ENCODE measurements at regions not wholly inside any gene's neighbourhood (a gene's known extent, or its start where the extent isn't known, plus 50 kb on each side); places are given as distances from the start of the nearest gene placed in this dataset.
A peak's percentile ranks its signal among the peaks of the same experiment; 100 is the strongest.

GRCh38 chr13:50345804-50346203 is 330.6 kb downstream of the KCNRG start:
- Histone ChIP-seq H3K27me3 (ENCODE audit: insufficient read depth, low read length) (no peaks in the 10 kb centered on the region), H4K20me1 (ENCODE audit: insufficient read depth, low read length) (no peaks in the 10 kb centered on the region), H3K4me2 (ENCODE audit: low read length) (no peak overlapping the region), H2AFZ (ENCODE audit: low read depth, low read length) (no peak overlapping the region), H3K4me3 (ENCODE audit: insufficient read depth, low read depth, low read length) (no peak overlapping the region), H3K27ac (ENCODE audit: low read depth, low read length) (no peak overlapping the region), H3K9me3 (ENCODE audit: insufficient read depth, low read depth, low read length) (no peaks in the 10 kb centered on the region), H3K36me3 (ENCODE audit: insufficient read depth, low read length) (no peaks in the 10 kb centered on the region), H3K9ac (ENCODE audit: low read length) (no peak overlapping the region), H3K79me2 (ENCODE audit: insufficient read depth, low read length) (no peaks in the 10 kb centered on the region), H3K4me1 (ENCODE audit: insufficient read depth, low read length) (no peaks in the 10 kb centered on the region)
- TF ChIP-seq EZH2 (IDR thresholded peaks at IDR 0.05; ENCODE audit: insufficient read depth, low read length) (no peak), CTCF (IDR thresholded peaks at IDR 0.05; ENCODE audit: insufficient read depth, low read depth, low read length) (no peak)
- Mint-ChIP-seq H3K4me1 (ENCODE audit: low read depth, unreplicated experiment) (no peaks in the 10 kb centered on the region), H3K27ac (ENCODE audit: unreplicated experiment) (no peak overlapping the region), H3K4me3 (ENCODE audit: unreplicated experiment) (no peak overlapping the region), H3K36me3 (ENCODE audit: low read depth, unreplicated experiment) (no peaks in the 10 kb centered on the region), H3K9me3 (ENCODE audit: unreplicated experiment) (peaks cover 6% of the 10 kb centered on the region), H3K27me3 (ENCODE audit: low read depth, unreplicated experiment) (peaks cover 17% of the 10 kb centered on the region)
- no peak for DNase-seq (ENCODE audit: low read depth)
- FAIRE-seq = no peak

- Histone ChIP-seq H4K20me1 (ENCODE audit: insufficient read depth, low read length) (no peaks in the 10 kb centered on the region), H3K9me3 (ENCODE audit: insufficient read depth, low read depth, low read length) (no peaks in the 10 kb centered on the region), H3K4me1 (ENCODE audit: insufficient read depth, low read length) (peaks cover 7% of the 10 kb centered on the region), H3K36me3 (ENCODE audit: insufficient read depth, low read length) (no peaks in the 10 kb centered on the region), H2AFZ (ENCODE audit: low read depth, low read length) (no peak overlapping the region), H3K4me3 (ENCODE audit: insufficient read depth, low read depth, low read length) (no peak overlapping the region), H3K27me3 (ENCODE audit: insufficient read depth, low read length) (no peaks in the 10 kb centered on the region), H3K27ac (ENCODE audit: low read depth, low read length) (no peak overlapping the region), H3K9ac (ENCODE audit: low read length) (no peak overlapping the region), H3K4me2 (ENCODE audit: low read length) (no peak overlapping the region), H3K79me2 (ENCODE audit: insufficient read depth, low read length) (no peaks in the 10 kb centered on the region)
- Mint-ChIP-seq H3K4me1 (ENCODE audit: low read depth, unreplicated experiment) (peaks cover 5% of the 10 kb centered on the region), H3K27ac (ENCODE audit: unreplicated experiment) (no peak overlapping the region), H3K36me3 (ENCODE audit: low read depth, unreplicated experiment) (no peaks in the 10 kb centered on the region), H3K4me3 (ENCODE audit: unreplicated experiment) (no peak overlapping the region), H3K27me3 (ENCODE audit: low read depth, unreplicated experiment) (peaks cover 13% of the 10 kb centered on the region), H3K9me3 (ENCODE audit: unreplicated experiment) (peaks cover 6% of the 10 kb centered on the region)
- DNase-seq (ENCODE audit: low read depth) = no peak
- no peak for FAIRE-seq
- TF ChIP-seq CTCF (IDR thresholded peaks at IDR 0.05; ENCODE audit: insufficient read depth, low read depth, low read length) (no peak), EZH2 (IDR thresholded peaks at IDR 0.05; ENCODE audit: insufficient read depth, low read length) (no peak)
Observed at GRCh38 chr13:50348371-50348770, 333.1 kb downstream of the KCNRG start.

- Histone ChIP-seq H3K4me2 (ENCODE audit: low read length) (peak overlapping the region; percentile 59), H3K79me2 (ENCODE audit: insufficient read depth, low read length) (no peaks in the 10 kb centered on the region)
- no peak for FAIRE-seq
Observed at GRCh38 chr13:50352720-50353480, 337.7 kb downstream of the KCNRG start.

More at GRCh38 chr13:50352720-50353480, 337.7 kb downstream of the KCNRG start:
- H3K36me3 Mint-ChIP-seq (ENCODE audit: low read depth, unreplicated experiment) = no peaks in the 10 kb centered on the region
- no peak overlapping the region for H3K27ac Mint-ChIP-seq (ENCODE audit: unreplicated experiment)
- H3K9me3 ChIP-seq (ENCODE audit: insufficient read depth, low read depth, low read length) = no peaks in the 10 kb centered on the region
- no peak overlapping the region for H3K4me3 ChIP-seq (ENCODE audit: insufficient read depth, low read depth, low read length)
- H3K27me3 ChIP-seq (ENCODE audit: insufficient read depth, low read length) = no peaks in the 10 kb centered on the region
- peak overlapping the region; percentile 23 for H3K9ac ChIP-seq (ENCODE audit: low read length)
- peaks cover 3% of the 10 kb centered on the region for H3K27me3 Mint-ChIP-seq (ENCODE audit: low read depth, unreplicated experiment)
- DNase-seq (ENCODE audit: low read depth) = peak; percentile 43
- H3K4me1 Mint-ChIP-seq (ENCODE audit: low read depth, unreplicated experiment) = peaks cover 22% of the 10 kb centered on the region
- no peaks in the 10 kb centered on the region for H3K9me3 Mint-ChIP-seq (ENCODE audit: unreplicated experiment)
- no peaks in the 10 kb centered on the region for H4K20me1 ChIP-seq (ENCODE audit: insufficient read depth, low read length)
- TF ChIP-seq EZH2 (IDR thresholded peaks at IDR 0.05; ENCODE audit: insufficient read depth, low read length) (no peak), CTCF (IDR thresholded peaks at IDR 0.05; ENCODE audit: insufficient read depth, low read depth, low read length) (no peak)
- no peak overlapping the region for H3K4me3 Mint-ChIP-seq (ENCODE audit: unreplicated experiment)
- H3K4me1 ChIP-seq (ENCODE audit: insufficient read depth, low read length) = peaks cover 24% of the 10 kb centered on the region
- H2AFZ ChIP-seq (ENCODE audit: low read depth, low read length) = peak overlapping the region; percentile 21
- H3K27ac ChIP-seq (ENCODE audit: low read depth, low read length) = peak overlapping the region; percentile 71
- no peaks in the 10 kb centered on the region for H3K36me3 ChIP-seq (ENCODE audit: insufficient read depth, low read length)

Measured in astrocyte (in vitro differentiated cells and primary cell).